ENCODE measurements at regions not wholly inside any gene's neighbourhood (a gene's known extent, or its start where the extent isn't known, plus 50 kb on each side); places are given as distances from the start of the nearest gene placed in this dataset.
"Not testable (repeated sequence)": the region's sequence is repeated elsewhere in the genome, so short reads cannot be mapped to it uniquely, and the experiment has no call there.

GRCh38 chr10:114720685-114721278, 62.7 kb upstream of the ABLIM1 start:
- POLR2A ChIA-PET, result no interaction called here
- Mint-ChIP-seq H3K4me1 (no peaks in the 10 kb centered on the region), H3K27ac (no peak overlapping the region)

DNA sequence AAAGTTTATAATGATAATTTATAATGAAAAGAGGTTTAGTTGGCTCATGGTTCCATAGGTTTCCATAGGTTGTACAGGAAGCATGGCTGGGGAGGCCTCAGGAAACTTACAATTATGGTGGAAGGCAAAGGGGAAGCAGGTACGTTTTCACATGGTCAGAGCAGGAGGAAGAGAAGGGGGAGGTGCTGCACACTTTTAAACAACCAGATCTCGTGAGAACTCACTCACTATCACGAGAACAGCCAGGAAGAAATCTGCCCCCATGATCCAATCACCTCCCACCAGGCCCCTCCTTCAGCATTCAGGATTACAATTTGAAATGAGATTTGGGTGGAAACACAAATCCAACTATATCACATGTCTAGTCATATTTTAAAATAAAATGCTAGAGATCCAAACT, 64.1 kb upstream of the ABLIM1 start:
- H3K27me3 Mint-ChIP-seq, ATAC-seq, H3K9me3 Mint-ChIP-seq, DNase-seq, H3K4me1 Mint-ChIP-seq, H3K36me3 Mint-ChIP-seq, POLR2A ChIA-PET, H3K4me3 Mint-ChIP-seq, H3K27ac Mint-ChIP-seq: not testable (repeated sequence)

More at GRCh38 chr10:114720685-114721278, 62.7 kb upstream of the ABLIM1 start:
- no peak for ATAC-seq
- Mint-ChIP-seq H3K36me3 (no peaks in the 10 kb centered on the region), H3K9me3 (no peaks in the 10 kb centered on the region), H3K4me3 (no peak overlapping the region), H3K27me3 (peaks cover 0 to 7% (median 1%) of the 10 kb centered on the region in 5 donors)
- no peak for DNase-seq

DNA sequence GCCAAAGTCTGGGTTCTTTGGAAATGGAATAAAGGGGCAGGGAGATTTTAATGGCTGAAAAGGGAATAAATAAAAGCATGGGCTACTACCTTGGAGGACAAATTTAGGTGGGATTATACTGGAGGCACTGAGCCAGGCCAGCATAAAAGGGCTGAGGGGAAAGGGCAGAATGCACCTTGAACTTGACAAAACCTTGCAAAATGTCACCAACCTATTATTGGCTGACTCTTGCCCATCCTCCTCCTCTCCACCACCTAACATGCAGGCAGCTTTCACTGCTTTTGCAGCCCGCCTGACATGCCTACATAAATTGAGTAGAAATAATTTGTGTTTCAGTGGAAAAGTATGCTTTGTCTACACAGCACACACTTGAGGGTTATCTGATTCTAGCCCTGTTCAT, 65.3 kb upstream of the ABLIM1 start:
- Mint-ChIP-seq H3K27ac (no peak overlapping the region), H3K4me3 (no peak overlapping the region), H3K36me3 (no peaks in the 10 kb centered on the region), H3K4me1 (no peaks in the 10 kb centered on the region), H3K9me3 (peaks cover 0 to 6% (median 0%) of the 10 kb centered on the region in 9 donors), H3K27me3 (peaks cover 0 to 7% (median 1%) of the 10 kb centered on the region in 5 donors)
- POLR2A ChIA-PET, result no interaction called here
- DNase-seq, result no peak
- no peak for ATAC-seq

DNA sequence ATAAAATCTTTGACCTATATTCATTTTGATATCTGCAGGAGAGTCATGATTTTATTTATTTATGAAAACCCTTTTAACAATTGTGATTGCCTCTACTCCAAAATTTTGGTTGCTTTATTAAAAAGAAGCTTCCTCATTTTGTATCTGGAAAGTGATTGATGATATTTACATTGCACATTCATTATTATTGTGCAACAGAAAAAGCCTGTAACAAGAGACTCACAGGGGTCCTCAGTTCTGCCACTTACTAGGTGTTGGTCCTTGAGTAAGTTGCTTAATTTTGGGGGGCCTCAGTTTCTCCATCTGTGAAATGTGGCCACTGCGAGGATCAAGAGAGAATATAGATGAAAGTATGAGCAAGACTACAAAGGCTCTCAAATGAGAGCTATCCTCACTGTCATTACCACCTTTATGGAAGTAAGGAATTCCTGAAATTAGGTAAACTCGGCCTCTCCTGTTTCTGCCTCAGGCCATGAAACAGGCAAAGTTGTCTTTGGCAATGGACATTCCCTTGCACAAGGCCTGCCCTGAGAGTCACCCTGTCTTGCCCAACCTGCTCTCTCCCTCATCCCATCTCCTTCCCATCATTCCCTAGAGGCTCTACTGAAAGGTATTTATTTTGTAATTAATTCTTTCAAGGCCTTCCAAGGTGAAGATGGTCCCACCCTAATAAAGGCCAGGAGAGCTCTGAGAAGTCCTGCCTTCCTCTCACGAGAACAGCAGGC, 66.1 kb upstream of the ABLIM1 start:
- Mint-ChIP-seq H3K4me3 (no peak overlapping the region), H3K27me3 (peaks cover 0 to 7% (median 1%) of the 10 kb centered on the region in 5 donors), H3K36me3 (no peaks in the 10 kb centered on the region), H3K9me3 (peaks cover 0 to 6% (median 0%) of the 10 kb centered on the region in 9 donors), H3K4me1 (no peaks in the 10 kb centered on the region), H3K27ac (no peak overlapping the region)
- POLR2A ChIA-PET, result no interaction called here
- no peak for ATAC-seq
- no peak for DNase-seq

DNA sequence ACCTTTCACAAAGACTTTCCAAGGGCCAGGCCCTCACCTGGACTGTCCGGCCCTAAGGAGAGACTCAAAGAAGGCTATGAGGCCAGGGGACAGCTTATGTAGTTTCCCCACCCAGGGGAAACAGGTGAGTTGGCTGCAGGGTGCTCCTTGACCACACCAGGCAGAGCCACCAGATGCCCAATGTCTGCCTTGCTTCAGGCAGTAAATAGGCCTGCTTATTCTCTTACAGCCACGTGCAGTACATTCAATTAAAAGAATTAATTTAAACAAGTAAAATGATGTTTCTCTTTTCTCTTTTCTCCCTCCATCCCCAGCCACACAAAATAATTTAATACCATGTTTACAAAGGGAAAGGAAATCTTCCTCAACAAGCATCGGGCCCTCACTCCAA, 66.6 kb upstream of the ABLIM1 start:
- no peak for ATAC-seq
- Mint-ChIP-seq H3K27me3 (peaks cover 0 to 7% (median 1%) of the 10 kb centered on the region in 5 donors), H3K27ac (no peak overlapping the region), H3K4me1 (no peaks in the 10 kb centered on the region), H3K36me3 (no peaks in the 10 kb centered on the region), H3K9me3 (peaks cover 0 to 6% (median 0%) of the 10 kb centered on the region in 9 donors), H3K4me3 (no peak overlapping the region)
- DNase-seq, result no peak
- POLR2A ChIA-PET, result no interaction called here

- ATAC-seq, result no peak
- H3K4me1 Mint-ChIP-seq, result no peaks in the 10 kb centered on the region
Observed at GRCh38 chr10:114726820-114727271, 68.8 kb upstream of the ABLIM1 start.

DNA sequence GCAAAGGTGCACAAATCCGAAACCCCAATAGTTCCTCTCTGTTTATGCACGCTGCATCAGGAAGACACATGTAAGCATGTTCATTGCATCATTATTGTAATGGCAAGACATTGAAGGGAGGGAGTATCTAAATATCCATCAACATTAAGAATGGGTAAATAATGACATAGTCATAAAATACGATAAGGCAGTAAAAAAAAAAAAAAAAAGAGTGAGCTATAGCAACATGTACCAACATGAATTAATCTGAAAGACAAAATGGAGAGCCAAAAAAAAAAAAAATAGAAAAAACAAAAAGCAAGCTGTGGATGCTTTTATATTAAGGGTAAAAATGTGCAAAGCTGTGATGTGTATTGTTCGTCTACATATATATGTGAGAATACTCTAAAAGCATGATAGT, 70.2 kb upstream of the ABLIM1 start:
- no peaks in the 10 kb centered on the region for H3K4me1 Mint-ChIP-seq
- peaks cover 0 to 2% (median 0%) of the 10 kb centered on the region in 5 donors for H3K27me3 Mint-ChIP-seq
- no peak overlapping the region for H3K27ac Mint-ChIP-seq
- no peak for DNase-seq
- no peak for ATAC-seq
- H3K4me3 Mint-ChIP-seq, result no peak overlapping the region
- H3K36me3 Mint-ChIP-seq, result no peaks in the 10 kb centered on the region
- H3K9me3 Mint-ChIP-seq, result peaks cover 0 to 6% (median 0%) of the 10 kb centered on the region in 9 donors
- POLR2A ChIA-PET, result no interaction called here

More at GRCh38 chr10:114726820-114727271, 68.8 kb upstream of the ABLIM1 start:
- POLR2A ChIA-PET, result no interaction called here
- no peak for DNase-seq
- Mint-ChIP-seq H3K36me3 (no peaks in the 10 kb centered on the region), H3K9me3 (peaks cover 0 to 6% (median 0%) of the 10 kb centered on the region in 9 donors), H3K27ac (no peak overlapping the region), H3K4me3 (no peak overlapping the region), H3K27me3 (peaks cover 0 to 7% (median 1%) of the 10 kb centered on the region in 5 donors)

- Mint-ChIP-seq H3K9me3 (peaks cover 0 to 6% (median 0%) of the 10 kb centered on the region in 9 donors), H3K27ac (no peak overlapping the region), H3K27me3 (peaks cover under 1 to 5% (median 2%) of the 10 kb centered on the region in 5 donors), H3K36me3 (no peaks in the 10 kb centered on the region), H3K4me3 (no peak overlapping the region), H3K4me1 (no peaks in the 10 kb centered on the region)
- no peak for ATAC-seq
- POLR2A ChIA-PET, result no interaction called here
- DNase-seq, result no peak
Observed at GRCh38 chr10:114729103-114729659, 71.1 kb upstream of the ABLIM1 start.

GRCh38 chr10:114730291-114730690, 72.2 kb upstream of the ABLIM1 start:
- Mint-ChIP-seq H3K9me3 (peaks cover 0 to 6% (median 0%) of the 10 kb centered on the region in 9 donors), H3K4me3 (no peak overlapping the region), H3K27ac (no peak overlapping the region), H3K27me3 (peaks cover 3 to 11% (median 5%) of the 10 kb centered on the region in 5 donors), H3K36me3 (no peaks in the 10 kb centered on the region), H3K4me1 (no peaks in the 10 kb centered on the region)
- POLR2A ChIA-PET, result no interaction called here
- no peak for ATAC-seq
- DNase-seq, result no peak

- H3K27me3 Mint-ChIP-seq, result peaks cover 3 to 19% (median 5%) of the 10 kb centered on the region in 5 donors
- no peak overlapping the region for H3K27ac Mint-ChIP-seq
- ATAC-seq (no peak), DNase-seq (no peak)
- H3K9me3 Mint-ChIP-seq, result peaks cover 0 to 4% (median 0%) of the 10 kb centered on the region in 9 donors
- H3K4me1 Mint-ChIP-seq, result no peaks in the 10 kb centered on the region
- H3K4me3 Mint-ChIP-seq, result no peak overlapping the region
- POLR2A ChIA-PET, result no interaction called here
- no peaks in the 10 kb centered on the region for H3K36me3 Mint-ChIP-seq
Observed at GRCh38 chr10:114732931-114733330, 74.9 kb upstream of the ABLIM1 start.

GRCh38 chr10:114735946-114736345, 77.9 kb upstream of the ABLIM1 start:
- Mint-ChIP-seq H3K4me1 (no peaks in the 10 kb centered on the region), H3K27me3 (peaks cover 6 to 19% (median 9%) of the 10 kb centered on the region in 5 donors), H3K36me3 (no peaks in the 10 kb centered on the region), H3K27ac (no peak overlapping the region), H3K4me3 (no peak overlapping the region), H3K9me3 (no peaks in the 10 kb centered on the region)
- no peak for DNase-seq
- POLR2A ChIA-PET, result no interaction called here
- no peak for ATAC-seq

GRCh38 chr10:114743521-114744231, 77.9 kb upstream of the FHIP2A start:
- POLR2A ChIA-PET, result no interaction called here
- Mint-ChIP-seq H3K27me3 (peaks cover 7 to 21% (median 17%) of the 10 kb centered on the region in 5 donors), H3K9me3 (no peaks in the 10 kb centered on the region), H3K4me1 (peaks cover 0 to 3% (median 0%) of the 10 kb centered on the region in 4 donors), H3K27ac (no peak overlapping the region), H3K4me3 (no peak overlapping the region), H3K36me3 (no peaks in the 10 kb centered on the region)
- no peak for DNase-seq
- no peak for ATAC-seq

- no peaks in the 10 kb centered on the region for H3K36me3 Mint-ChIP-seq
- POLR2A ChIA-PET, result no interaction called here
- no peak overlapping the region for H3K4me3 Mint-ChIP-seq
- ATAC-seq (no peak), DNase-seq (no peak)
- H3K27ac Mint-ChIP-seq, result no peak overlapping the region
- peaks cover 0 to 3% (median 0%) of the 10 kb centered on the region in 4 donors for H3K4me1 Mint-ChIP-seq
- H3K27me3 Mint-ChIP-seq, result peaks cover 11 to 43% (median 20%) of the 10 kb centered on the region in 5 donors
- H3K9me3 Mint-ChIP-seq, result no peaks in the 10 kb centered on the region
Observed at GRCh38 chr10:114746531-114746930, 75.0 kb upstream of the FHIP2A start.

Measured in naive thymus-derived CD8-positive, alpha-beta T cell (primary cell).